BJ (cell line): ENCODE measurements at regions not wholly inside any gene's neighbourhood (a gene's known extent, or its start where the extent isn't known, plus 50 kb on each side); places are given as distances from the start of the nearest gene placed in this dataset.

Source experiments
- CTCF ChIA-PET: fragments of 350-600 bp; formaldehyde crosslinking; extraction: SDS; loops from one replicate; lab custom pipeline; 2021; ENCODE audit warnings: antibody characterized with exemption, inconsistent platforms; lab: Yijun Ruan, JAX
- POLR2A ChIA-PET: fragments of 300-600 bp; sonication (Branson Sonifier 250); formaldehyde crosslinking; extraction: SDS; loops from one replicate; lab custom pipeline; 2021; ENCODE audit warnings: antibody characterized with exemption; lab: Charles Lee
- DNase-seq: peaks from one replicate; pipeline ENCODE4 v3.0.0-alpha.2; 2011; ENCODE audit warnings: low read depth
- H3K27me3 ChIP-seq: 2 replicates; pipeline ENCODE4 v1.6.0; 2011; ENCODE audit warnings: low read length; ENCODE audit not compliant: control insufficient read depth, insufficient read depth
- H3K36me3 ChIP-seq: 2 replicates; pipeline ENCODE4 v1.5.1; 2011; ENCODE audit warnings: low read length; ENCODE audit not compliant: control insufficient read depth, insufficient read depth
- H3K4me3 ChIP-seq: 2 replicates; pipeline ENCODE4 v1.5.1; 2011; ENCODE audit warnings: low read depth, mild to moderate bottlenecking, control low read depth, low read length
- TF ChIP-seq, protein P1 (sequence below): IDR thresholded peaks from 2 replicates; pipeline ENCODE4 v1.5.1; 2011; ENCODE audit warnings: low read depth, mild to moderate bottlenecking, control low read depth, inconsistent platforms, low read length, moderate library complexity; ENCODE audit not compliant: insufficient read depth

- no peak for DNase-seq
- ChIA-PET CTCF (no interaction called here), POLR2A (no interaction called here)
- no peak overlapping the region for H3K4me3 ChIP-seq
- H3K27me3 ChIP-seq = no peaks in the 10 kb centered on the region
- TF ChIP-seq, protein P1, sequence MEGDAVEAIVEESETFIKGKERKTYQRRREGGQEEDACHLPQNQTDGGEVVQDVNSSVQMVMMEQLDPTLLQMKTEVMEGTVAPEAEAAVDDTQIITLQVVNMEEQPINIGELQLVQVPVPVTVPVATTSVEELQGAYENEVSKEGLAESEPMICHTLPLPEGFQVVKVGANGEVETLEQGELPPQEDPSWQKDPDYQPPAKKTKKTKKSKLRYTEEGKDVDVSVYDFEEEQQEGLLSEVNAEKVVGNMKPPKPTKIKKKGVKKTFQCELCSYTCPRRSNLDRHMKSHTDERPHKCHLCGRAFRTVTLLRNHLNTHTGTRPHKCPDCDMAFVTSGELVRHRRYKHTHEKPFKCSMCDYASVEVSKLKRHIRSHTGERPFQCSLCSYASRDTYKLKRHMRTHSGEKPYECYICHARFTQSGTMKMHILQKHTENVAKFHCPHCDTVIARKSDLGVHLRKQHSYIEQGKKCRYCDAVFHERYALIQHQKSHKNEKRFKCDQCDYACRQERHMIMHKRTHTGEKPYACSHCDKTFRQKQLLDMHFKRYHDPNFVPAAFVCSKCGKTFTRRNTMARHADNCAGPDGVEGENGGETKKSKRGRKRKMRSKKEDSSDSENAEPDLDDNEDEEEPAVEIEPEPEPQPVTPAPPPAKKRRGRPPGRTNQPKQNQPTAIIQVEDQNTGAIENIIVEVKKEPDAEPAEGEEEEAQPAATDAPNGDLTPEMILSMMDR = no peak
- no peaks in the 10 kb centered on the region for H3K36me3 ChIP-seq
Measured at GRCh38 chrX:125262836-125263235, 56.8 kb upstream of the TEX13C start.

DNA sequence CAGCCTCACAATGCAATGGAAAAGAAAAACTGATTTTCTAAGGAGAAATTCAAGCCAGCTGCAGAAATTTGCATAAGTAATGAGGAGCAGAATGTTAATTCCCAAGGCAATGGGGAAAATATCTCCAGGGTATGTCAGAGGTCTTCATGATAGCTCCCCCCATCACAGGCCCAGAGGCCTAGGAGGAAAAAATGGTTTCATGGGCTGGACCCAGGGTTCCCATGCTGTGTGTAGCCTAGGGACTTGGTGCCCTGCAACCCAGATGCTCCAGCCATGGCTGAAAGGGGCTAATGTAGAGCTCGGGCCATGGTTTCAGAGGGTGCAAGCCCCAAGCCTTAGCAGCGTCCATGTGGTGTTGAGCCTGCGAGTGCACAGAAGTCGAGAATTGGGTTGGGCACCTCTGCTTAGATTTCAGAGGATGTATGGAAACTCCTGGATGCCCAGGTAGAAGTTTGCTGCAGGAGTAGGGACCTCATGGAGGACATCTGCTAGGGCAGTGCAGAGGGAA is 53.5 kb upstream of the TEX13C start:
- Histone ChIP-seq H3K4me3 (no peak overlapping the region), H3K27me3 (no peaks in the 10 kb centered on the region), H3K36me3 (no peaks in the 10 kb centered on the region)
- DNase-seq = no peak
- TF ChIP-seq, protein P1 = no peak
- POLR2A ChIA-PET = no interaction called here
- CTCF ChIA-PET = no interaction called here
